OCI-LY1 (cell line): ENCODE measurements at regions not wholly inside any gene's neighbourhood (a gene's known extent, or its start where the extent isn't known, plus 50 kb on each side); places are given as distances from the start of the nearest gene placed in this dataset.
A peak's percentile ranks its signal among the peaks of the same experiment; 100 is the strongest.

ENCODE experiments used
- H2AFZ ChIP-seq: fragments of 200-600 bp; sonication (generic), shearing (Covaris generic); 2 replicates; pipeline ENCODE4 v1.6.0; 2014; ENCODE audit warnings: antibody characterized with exemption, mild to moderate bottlenecking, low read length
- H3F3A ChIP-seq: fragments of 200-600 bp; sonication (generic), shearing (Covaris generic); 2 replicates; pipeline ENCODE4 v1.6.0; 2014; ENCODE audit warnings: mild to moderate bottlenecking, antibody characterized with exemption, low read length, moderate library complexity; ENCODE audit not compliant: insufficient read depth
- H3K27ac ChIP-seq: fragments of 200-600 bp; sonication (generic); 2 replicates; pipeline ENCODE4 v1.5.1; 2014; ENCODE audit warnings: low read length, mixed run types, mild to moderate bottlenecking, low read depth; ENCODE audit not compliant: poor library complexity, severe bottlenecking
- H3K27me3 ChIP-seq: fragments of 200-600 bp; sonication (generic); 2 replicates; pipeline ENCODE4 v1.6.0; 2014; ENCODE audit warnings: antibody characterized with exemption, mild to moderate bottlenecking, low read length, moderate library complexity; ENCODE audit not compliant: insufficient read depth
- H3K36me3 ChIP-seq: fragments of 200-600 bp; sonication (generic); 2 replicates; pipeline ENCODE4 v1.6.1; 2014; ENCODE audit warnings: mild to moderate bottlenecking, antibody characterized with exemption, low read length, moderate library complexity, mixed read lengths; ENCODE audit not compliant: insufficient read depth
- H3K4me1 ChIP-seq: fragments of 200-600 bp; sonication (generic); 2 replicates; pipeline ENCODE4 v1.5.1; 2014; ENCODE audit warnings: mild to moderate bottlenecking, low read length, moderate library complexity; ENCODE audit not compliant: insufficient read depth, severe bottlenecking
- H3K4me2 ChIP-seq: fragments of 200-600 bp; sonication (generic), shearing (Covaris generic); 2 replicates; pipeline ENCODE4 v1.6.1; 2014; ENCODE audit warnings: low read length
- H3K4me3 ChIP-seq: fragments of 200-600 bp; sonication (generic); 2 replicates; pipeline ENCODE4 v1.5.1; 2014; ENCODE audit warnings: low read length, low read depth, mild to moderate bottlenecking, mixed read lengths; ENCODE audit not compliant: poor library complexity, severe bottlenecking
- H3K79me2 ChIP-seq: fragments of 200-600 bp; shearing (Covaris generic); 2 replicates; pipeline ENCODE4 v1.6.1; 2016; ENCODE audit warnings: mixed run types, low read length, mixed read lengths; ENCODE audit not compliant: insufficient read depth
- H3K9ac ChIP-seq: fragments of 200-600 bp; sonication (generic), shearing (Covaris generic); 2 replicates; pipeline ENCODE4 v1.6.1; 2014; ENCODE audit warnings: mild to moderate bottlenecking, low read length, mixed read lengths
- H3K9me2 ChIP-seq: fragments of 200-600 bp; sonication (generic), shearing (Covaris generic); 2 replicates; pipeline ENCODE4 v1.6.1; 2014; ENCODE audit warnings: low read depth, mild to moderate bottlenecking, low read length, mixed read lengths
- H3K9me3 ChIP-seq: fragments of 200-600 bp; shearing (Covaris generic); 2 replicates; pipeline ENCODE4 v1.6.1; 2014; ENCODE audit warnings: low read length, mixed read lengths
- H4K20me1 ChIP-seq: fragments of 200-600 bp; sonication (generic), shearing (Covaris generic); 2 replicates; pipeline ENCODE4 v1.6.0; 2016; ENCODE audit warnings: mild to moderate bottlenecking, low read length; ENCODE audit not compliant: insufficient read depth
- EZH2 ChIP-seq: fragments of 200-600 bp; sonication (generic), shearing (Covaris generic); IDR thresholded peaks from 2 replicates; pipeline ENCODE4 v1.8.0; 2017; ENCODE audit warnings: borderline replicate concordance, mixed run types, mild to moderate bottlenecking, antibody characterized with exemption, low read length, moderate library complexity, mixed read lengths
- TF ChIP-seq, protein P1 (sequence below): fragments of 200-600 bp; sonication (generic), shearing (Covaris generic); IDR thresholded peaks from 2 replicates; pipeline ENCODE4 v1.5.1; 2017; ENCODE audit warnings: mild to moderate bottlenecking, antibody characterized with exemption, low read length, moderate library complexity, mixed read lengths

DNA sequence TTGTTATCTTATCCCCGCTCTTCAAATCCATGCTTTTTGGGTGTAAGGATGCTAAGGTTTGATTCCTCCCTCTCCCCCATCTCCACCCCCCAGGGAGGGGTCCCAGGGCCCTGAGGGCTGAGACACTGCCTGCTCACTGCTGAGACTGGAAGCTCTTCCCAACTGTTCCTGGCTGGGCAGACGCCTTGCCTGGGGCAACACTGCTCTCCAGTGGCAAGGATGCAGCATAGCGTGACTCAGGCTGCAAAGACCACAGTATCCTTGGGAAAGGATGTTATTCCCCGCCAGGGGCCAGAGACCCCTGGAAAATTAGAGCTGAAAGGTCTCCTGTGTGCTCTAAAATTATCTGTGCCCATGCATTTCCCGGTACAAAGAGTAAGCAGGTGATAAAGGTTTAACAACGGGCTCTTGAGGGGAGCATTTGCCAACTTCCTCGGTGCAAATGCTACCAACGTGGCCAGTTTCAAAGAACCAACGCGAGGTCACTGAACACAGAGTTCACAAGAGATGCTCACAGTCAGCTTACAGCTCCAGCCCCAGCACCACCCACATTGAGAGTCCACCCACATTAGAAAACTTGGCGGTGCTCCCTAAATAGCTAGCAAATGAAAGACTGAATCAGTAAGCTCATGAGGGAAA, 271.9 kb downstream of the NSG2 start:
- Histone ChIP-seq H3K4me3 (no peak overlapping the region), H3K4me1 (no peaks in the 10 kb centered on the region), H3F3A (no peaks in the 10 kb centered on the region), H3K79me2 (no peaks in the 10 kb centered on the region), H3K27me3 (0 out of 2 replicates have a peak, but pooled peaks cover 5% of the 10 kb centered on the region), H3K9me2 (no peaks in the 10 kb centered on the region), H3K4me2 (no peak overlapping the region), H2AFZ (no peak overlapping the region), H3K36me3 (no peaks in the 10 kb centered on the region), H3K27ac (no peak overlapping the region), H3K9me3 (no peaks in the 10 kb centered on the region), H4K20me1 (no peaks in the 10 kb centered on the region), H3K9ac (no peak overlapping the region)
- TF ChIP-seq EZH2: no peak
- TF ChIP-seq, protein P1, sequence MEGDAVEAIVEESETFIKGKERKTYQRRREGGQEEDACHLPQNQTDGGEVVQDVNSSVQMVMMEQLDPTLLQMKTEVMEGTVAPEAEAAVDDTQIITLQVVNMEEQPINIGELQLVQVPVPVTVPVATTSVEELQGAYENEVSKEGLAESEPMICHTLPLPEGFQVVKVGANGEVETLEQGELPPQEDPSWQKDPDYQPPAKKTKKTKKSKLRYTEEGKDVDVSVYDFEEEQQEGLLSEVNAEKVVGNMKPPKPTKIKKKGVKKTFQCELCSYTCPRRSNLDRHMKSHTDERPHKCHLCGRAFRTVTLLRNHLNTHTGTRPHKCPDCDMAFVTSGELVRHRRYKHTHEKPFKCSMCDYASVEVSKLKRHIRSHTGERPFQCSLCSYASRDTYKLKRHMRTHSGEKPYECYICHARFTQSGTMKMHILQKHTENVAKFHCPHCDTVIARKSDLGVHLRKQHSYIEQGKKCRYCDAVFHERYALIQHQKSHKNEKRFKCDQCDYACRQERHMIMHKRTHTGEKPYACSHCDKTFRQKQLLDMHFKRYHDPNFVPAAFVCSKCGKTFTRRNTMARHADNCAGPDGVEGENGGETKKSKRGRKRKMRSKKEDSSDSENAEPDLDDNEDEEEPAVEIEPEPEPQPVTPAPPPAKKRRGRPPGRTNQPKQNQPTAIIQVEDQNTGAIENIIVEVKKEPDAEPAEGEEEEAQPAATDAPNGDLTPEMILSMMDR: peak; percentile 49

DNA sequence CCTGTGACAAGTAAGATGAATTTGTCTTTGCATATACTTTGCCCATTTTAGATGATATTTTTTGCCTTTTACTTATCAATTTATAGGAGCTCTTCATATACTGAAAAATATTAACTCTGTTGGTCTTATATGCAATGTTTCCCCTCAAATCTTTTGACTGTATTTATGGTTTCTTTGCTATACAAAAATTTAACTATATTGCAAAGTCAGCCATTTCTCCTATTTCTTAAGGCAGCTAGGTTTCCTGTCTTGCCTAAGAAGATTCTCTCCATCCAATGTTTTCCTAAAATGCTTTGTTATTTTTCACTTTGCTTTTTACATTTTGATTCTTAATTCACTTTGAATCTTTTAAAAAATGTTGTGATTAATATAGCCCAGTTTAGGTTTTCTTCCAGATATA, 273.1 kb downstream of the NSG2 start:
- no peak overlapping the region for H3K4me3 ChIP-seq
- TF ChIP-seq, protein P1: no peak
- no peak for TF ChIP-seq EZH2
- H4K20me1 ChIP-seq: no peaks in the 10 kb centered on the region
- H3K9ac ChIP-seq: no peak overlapping the region
- H3K36me3 ChIP-seq: no peaks in the 10 kb centered on the region
- no peak overlapping the region for H3K27ac ChIP-seq
- H3K79me2 ChIP-seq: no peaks in the 10 kb centered on the region
- H3K4me1 ChIP-seq: no peaks in the 10 kb centered on the region
- no peaks in the 10 kb centered on the region for H3K9me3 ChIP-seq
- no peak overlapping the region for H2AFZ ChIP-seq
- H3K27me3 ChIP-seq: 0 out of 2 replicates have a peak, but pooled peaks cover 5% of the 10 kb centered on the region
- no peaks in the 10 kb centered on the region for H3F3A ChIP-seq
- no peaks in the 10 kb centered on the region for H3K9me2 ChIP-seq
- no peak overlapping the region for H3K4me2 ChIP-seq

- Histone ChIP-seq H2AFZ (no peak overlapping the region), H3K9me2 (no peaks in the 10 kb centered on the region), H4K20me1 (no peaks in the 10 kb centered on the region), H3K9me3 (no peaks in the 10 kb centered on the region), H3K4me2 (no peak overlapping the region), H3F3A (no peaks in the 10 kb centered on the region), H3K27ac (no peak overlapping the region), H3K9ac (no peak overlapping the region), H3K36me3 (no peaks in the 10 kb centered on the region), H3K27me3 (0 out of 2 replicates have a peak, but pooled peaks cover 5% of the 10 kb centered on the region), H3K4me3 (no peak overlapping the region), H3K4me1 (no peaks in the 10 kb centered on the region), H3K79me2 (no peaks in the 10 kb centered on the region)
- TF ChIP-seq, protein P1: no peak
- TF ChIP-seq EZH2: no peak
These were observed 274.0 kb downstream of the NSG2 start for GRCh38 chr5:174319551-174319950.
